IMR-90 (cell line): ENCODE measurements at regions not wholly inside any gene's neighbourhood (a gene's known extent, or its start where the extent isn't known, plus 50 kb on each side); places are given as distances from the start of the nearest gene placed in this dataset.

Experiments
- BHLHE40 ChIP-seq: fragments of 150-350 bp; IDR thresholded peaks from 2 replicates; pipeline ENCODE4 v1.6.1; 2016; ENCODE audit warnings: mild to moderate bottlenecking, low read depth, low read length
- CHD1 ChIP-seq: IDR thresholded peaks from 2 replicates; pipeline ENCODE4 v1.6.1; 2012; ENCODE audit warnings: low read depth, low read length, improper control_type of control experiment
- CTCF ChIP-seq: conservative IDR thresholded peaks from 2 replicates; pipeline ENCODE4 v1.5.1; 2012; ENCODE audit warnings: mild to moderate bottlenecking, low read depth, low read length, improper control_type of control experiment
- FOS ChIP-seq: fragments of 150-350 bp; IDR thresholded peaks from 2 replicates; pipeline ENCODE4 v1.6.1; 2016; ENCODE audit warnings: low read depth, low read length
- MXI1 ChIP-seq: IDR thresholded peaks from 2 replicates; pipeline ENCODE4 v1.6.1; 2012; ENCODE audit warnings: low read depth, mild to moderate bottlenecking, low read length, moderate library complexity, borderline replicate concordance
- POLR2A ChIP-seq: IDR thresholded peaks from 2 replicates; pipeline ENCODE4 v1.6.1; 2012; ENCODE audit warnings: mild to moderate bottlenecking, low read depth, low read length
- RAD21 ChIP-seq: IDR thresholded peaks from 2 replicates; pipeline ENCODE4 v1.6.1; 2012; ENCODE audit warnings: low read length, improper control_type of control experiment
- SMC3 ChIP-seq: fragments of 150-350 bp; IDR thresholded peaks from 2 replicates; pipeline ENCODE4 v1.6.1; 2016; ENCODE audit warnings: low read depth, mild to moderate bottlenecking, antibody characterized with exemption, low read length, moderate library complexity

GRCh38 chr1:208344202-208344857 lies 100.1 kb upstream of the PLXNA2 start:
- TF ChIP-seq CTCF (no peak), POLR2A (no peak), RAD21 (no peak), CHD1 (no peak), BHLHE40 (no peak), FOS (no peak), SMC3 (no peak), MXI1 (no peak)
